ENCODE measurements at regions not wholly inside any gene's neighbourhood (a gene's known extent, or its start where the extent isn't known, plus 50 kb on each side); places are given as distances from the start of the nearest gene placed in this dataset.
"Not testable (repeated sequence)": the region's sequence is repeated elsewhere in the genome, so short reads cannot be mapped to it uniquely, and the experiment has no call there.

GRCh38 chr21:19510057-19510456, 1106.5 kb upstream of the TMPRSS15 start:
- no peak for DNase-seq

- no peak for DNase-seq
These were observed 1107.1 kb upstream of the TMPRSS15 start for GRCh38 chr21:19510653-19511052.

- DNase-seq = no peak
These were observed 1118.8 kb upstream of the TMPRSS15 start for GRCh38 chr21:19522381-19522780.

GRCh38 chr21:19523061-19523460, 1119.5 kb upstream of the TMPRSS15 start:
- DNase-seq = no peak

GRCh38 chr21:19523746-19524145, 1120.2 kb upstream of the TMPRSS15 start:
- DNase-seq = no peak

GRCh38 chr21:19529031-19529430, 1125.4 kb upstream of the TMPRSS15 start:
- DNase-seq = no peak

- DNase-seq = no peak
These were observed 1131.8 kb upstream of the TMPRSS15 start for GRCh38 chr21:19535356-19535755.

GRCh38 chr21:19537116-19537515, 1133.5 kb upstream of the TMPRSS15 start:
- no peak for DNase-seq

- DNase-seq = no peak
These were observed 1136.7 kb upstream of the TMPRSS15 start for GRCh38 chr21:19540287-19540686.

- no peak for DNase-seq
These were observed 1138.0 kb upstream of the TMPRSS15 start for GRCh38 chr21:19541602-19542001.

- DNase-seq = not testable (repeated sequence)
These were observed 1140.9 kb upstream of the TMPRSS15 start for GRCh38 chr21:19544493-19544892.

- no peak for DNase-seq
These were observed 1144.6 kb upstream of the TMPRSS15 start for GRCh38 chr21:19547951-19548840.

GRCh38 chr21:19553919-19554615, 1150.5 kb upstream of the TMPRSS15 start:
- no peak for DNase-seq

GRCh38 chr21:19557046-19557445, 1153.5 kb upstream of the TMPRSS15 start:
- no peak for DNase-seq

GRCh38 chr21:19557488-19557887, 1153.9 kb upstream of the TMPRSS15 start:
- DNase-seq = no peak

GRCh38 chr21:19565587-19565986, 1162.0 kb upstream of the TMPRSS15 start:
- DNase-seq = no peak

- DNase-seq = no peak
These were observed 1163.4 kb upstream of the TMPRSS15 start for GRCh38 chr21:19566975-19567374.

- no peak for DNase-seq
These were observed 1173.8 kb upstream of the TMPRSS15 start for GRCh38 chr21:19577381-19577780.

GRCh38 chr21:19590044-19590443, 1186.5 kb upstream of the TMPRSS15 start:
- DNase-seq = no peak

GRCh38 chr21:19603011-19603593, 1199.5 kb upstream of the TMPRSS15 start:
- no peak for DNase-seq

GRCh38 chr21:19608101-19608621, 1204.6 kb upstream of the TMPRSS15 start:
- DNase-seq = no peak

GRCh38 chr21:19609611-19610010, 1206.0 kb upstream of the TMPRSS15 start:
- no peak for DNase-seq

Data from right lung (tissue), 2 donors.